Thyroid gland (tissue), 4 donors: ENCODE measurements at regions not wholly inside any gene's neighbourhood (a gene's known extent, or its start where the extent isn't known, plus 50 kb on each side); places are given as distances from the start of the nearest gene placed in this dataset.
"Not testable (repeated sequence)": the region's sequence is repeated elsewhere in the genome, so short reads cannot be mapped to it uniquely, and the experiment has no call there.

Experiments
- DNase-seq, 2 donors: peaks; one replicate each; pipeline ENCODE4 v3.0.0-alpha.2; 2019
- H3K27ac ChIP-seq, 3 donors: fragments of 200-600 bp; sonication (generic); 1 replicate in 2 of 3; 2 replicates in 1 of 3; pipeline ENCODE4 v1.5.1; 2016 to 2019; ENCODE audit warnings: mild to moderate bottlenecking in 1 of 3, moderate library complexity in 1 of 3
- H3K27me3 ChIP-seq: fragments of 200-600 bp; sonication (generic); one replicate; pipeline ENCODE4 v1.5.1; 2019
- H3K36me3 ChIP-seq, 2 donors: fragments of 200-600 bp; sonication (generic); one replicate each; pipeline ENCODE4 v1.5.1; 2016 to 2019
- H3K4me1 ChIP-seq, 2 donors: fragments of 200-600 bp; sonication (generic); one replicate each; pipeline ENCODE4 v1.5.1; 2017 to 2019
- H3K4me3 ChIP-seq, 3 donors: fragments of 200-600 bp; sonication (generic); replicated peaks in 1 of 3; 1 replicate in 2 of 3; 2 replicates in 1 of 3; pipeline ENCODE4 v1.5.1; 2016; ENCODE audit warnings: mild to moderate bottlenecking in 1 of 3
- H3K9me3 ChIP-seq: fragments of 200-600 bp; sonication (generic); one replicate; pipeline ENCODE4 v1.5.1; 2017
- CTCF ChIP-seq, 6 experiments: fragments of 200-600 bp in 3 of 6; fragments of 450-650 bp in 3 of 6; sonication (generic) in 3 of 6; IDR thresholded peaks; one replicate each; pipeline ENCODE4 v1.5.1; 2016 to 2019; ENCODE audit warnings: antibody characterized with exemption in 6 of 6, mild to moderate bottlenecking in 2 of 6, inconsistent platforms in 1 of 6, moderate library complexity in 1 of 6
- POLR2A ChIP-seq, 2 donors: fragments of 450-650 bp; IDR thresholded peaks; one replicate each; pipeline ENCODE4 v1.6.1; 2017; ENCODE audit warnings: antibody characterized with exemption in 2 of 2, mild to moderate bottlenecking in 2 of 2, moderate library complexity in 1 of 2
- WGBS, 2 donors: methylation state at CpG; one replicate each; pipeline ENCODE4 v1.1.5; 2017; 5-methylcytosine and 5-hydroxymethylcytosine counted together
- intact Hi-C: fragments of 100-400 bp; cut with DNase I; formaldehyde crosslinking; loops from one replicate; pipeline ENCODE4 v1.15.1; 2023

- Histone ChIP-seq H3K4me3 (no peak overlapping the region), H3K27me3 (no peaks in the 10 kb centered on the region), H3K27ac (no peak overlapping the region), H3K9me3 (no peaks in the 10 kb centered on the region), H3K36me3 (no peaks in the 10 kb centered on the region), H3K4me1 (no peaks in the 10 kb centered on the region)
- WGBS, 2 donors = 89 to 95% methylated on average over 1 of the region's 1 CpG
- intact Hi-C loops = no loop called here
- no peak for TF ChIP-seq POLR2A (IDR thresholded peaks at IDR 0.05)
- TF ChIP-seq CTCF (IDR thresholded peaks at IDR 0.05) = no peak
- DNase-seq = no peak
Measured at GRCh38 chr12:111117017-111117416, 196.6 kb upstream of the MYL2 start.

GRCh38 chr12:111113313-111113712, 192.9 kb upstream of the MYL2 start:
- intact Hi-C loops, H3K36me3 ChIP-seq, H3K4me3 ChIP-seq, H3K4me1 ChIP-seq, H3K27ac ChIP-seq, DNase-seq, H3K9me3 ChIP-seq, H3K27me3 ChIP-seq: not testable (repeated sequence)
- WGBS, 2 donors = 92 to 94% methylated on average over 3 of the region's 3 CpGs

- 86 to 88% methylated on average over 14 of the region's 14 CpGs for WGBS, 2 donors
- Histone ChIP-seq H3K4me3 (no peak overlapping the region), H3K9me3 (no peaks in the 10 kb centered on the region), H3K27me3 (no peaks in the 10 kb centered on the region), H3K27ac (no peak overlapping the region), H3K4me1 (no peaks in the 10 kb centered on the region), H3K36me3 (no peaks in the 10 kb centered on the region)
- intact Hi-C loops = no loop called here
- TF ChIP-seq POLR2A (IDR thresholded peaks at IDR 0.05) = no peak
- no peak for TF ChIP-seq CTCF (IDR thresholded peaks at IDR 0.05)
- DNase-seq = no peak
Measured at GRCh38 chr12:111112311-111113098, 192.1 kb upstream of the MYL2 start.

GRCh38 chr12:111111681-111112080, 191.3 kb upstream of the MYL2 start:
- no peaks in the 10 kb centered on the region for H3K27me3 ChIP-seq
- TF ChIP-seq POLR2A (IDR thresholded peaks at IDR 0.05) (no peak), CTCF (IDR thresholded peaks at IDR 0.05) (no peak)
- no peaks in the 10 kb centered on the region for H3K9me3 ChIP-seq
- intact Hi-C loops = no loop called here
- no peaks in the 10 kb centered on the region for H3K4me1 ChIP-seq
- DNase-seq = no peak
- no peak overlapping the region for H3K4me3 ChIP-seq
- WGBS, 2 donors = 55 to 62% methylated on average over 4 of the region's 4 CpGs
- no peak overlapping the region for H3K27ac ChIP-seq
- H3K36me3 ChIP-seq = no peaks in the 10 kb centered on the region

GRCh38 chr12:111110556-111110955, 190.2 kb upstream of the MYL2 start:
- Histone ChIP-seq H3K9me3 (no peaks in the 10 kb centered on the region), H3K36me3 (no peaks in the 10 kb centered on the region), H3K27ac (no peak overlapping the region), H3K27me3 (no peaks in the 10 kb centered on the region), H3K4me1 (no peaks in the 10 kb centered on the region), H3K4me3 (no peak overlapping the region)
- no peak for DNase-seq
- intact Hi-C loops = no loop called here
- no peak for TF ChIP-seq CTCF (IDR thresholded peaks at IDR 0.05)
- TF ChIP-seq POLR2A (IDR thresholded peaks at IDR 0.05) = no peak
- WGBS, 2 donors = 88 to 93% methylated on average over 5 of the region's 5 CpGs
